IMR-90 (cell line): ENCODE measurements at regions not wholly inside any gene's neighbourhood (a gene's known extent, or its start where the extent isn't known, plus 50 kb on each side); places are given as distances from the start of the nearest gene placed in this dataset.

ENCODE experiments used
- ATAC-seq: fragments of 200-7000 bp; cut with Tn5 transposase; 2 replicates; pipeline ENCODE4 v1.9.1; 2020; ENCODE audit warnings: low read depth, mild to moderate bottlenecking, moderate library complexity
- BruUV-seq: library from RNA; stranded (reverse); fragments of 400-500 nt; replicated peaks from 2 replicates; lab custom pipeline; 2021; lab: Mats Ljungman, UMichigan
- CTCF ChIA-PET: fragments of 300-600 bp; formaldehyde crosslinking; extraction: SDS; loops from one replicate; lab custom pipeline; 2021; ENCODE audit warnings: antibody characterized with exemption; lab: Yijun Ruan, JAX
- POLR2A ChIA-PET: fragments of 300-600 bp; sonication (Branson Sonifier 250); formaldehyde crosslinking; loops from one replicate; lab custom pipeline; 2022; ENCODE audit warnings: antibody characterized with exemption; ENCODE audit not compliant: unreplicated experiment; lab: Charles Lee
- DNase-seq: peaks from one replicate; pipeline ENCODE4 v3.0.0; 2013
- H2AFZ ChIP-seq: replicated peaks from 2 replicates; pipeline ENCODE3; 2013; ENCODE audit warnings: low read length, mild to moderate bottlenecking; ENCODE audit not compliant: poor library complexity
- H2AK5ac ChIP-seq: 2 replicates; pipeline ENCODE4 v1.6.1; 2013; ENCODE audit warnings: low read depth, low read length, inconsistent platforms
- H2AK9ac ChIP-seq: replicated peaks from 2 replicates; pipeline ENCODE3; 2013; ENCODE audit warnings: mild to moderate bottlenecking, low read depth, low read length, moderate library complexity; ENCODE audit not compliant: poor library complexity
- H2BK120ac ChIP-seq: 2 replicates; pipeline ENCODE4 v1.6.1; 2013; ENCODE audit warnings: low read depth, low read length, inconsistent platforms
- H2BK15ac ChIP-seq: 3 replicates; pipeline ENCODE4 v1.6.1; 2013; ENCODE audit warnings: low read depth, low read length, inconsistent platforms
- H2BK20ac ChIP-seq: 2 replicates; pipeline ENCODE4 v1.6.1; 2013; ENCODE audit warnings: low read depth, mild to moderate bottlenecking, inconsistent platforms, low read length, moderate library complexity
- H2BK5ac ChIP-seq: 2 replicates; pipeline ENCODE4 v1.6.1; 2013; ENCODE audit warnings: mild to moderate bottlenecking, low read depth, low read length, inconsistent platforms; ENCODE audit not compliant: poor library complexity, severe bottlenecking
- H3K14ac ChIP-seq: replicated peaks from 2 replicates; pipeline ENCODE4 v1.6.1; 2013; ENCODE audit warnings: low read depth, low read length, inconsistent platforms
- H3K18ac ChIP-seq: 2 replicates; pipeline ENCODE4 v1.6.1; 2013; ENCODE audit warnings: low read depth, low read length, control low read depth
- H3K23ac ChIP-seq: 2 replicates; pipeline ENCODE4 v1.6.1; 2013; ENCODE audit warnings: low read depth, low read length, inconsistent platforms
- H3K27ac ChIP-seq: 2 replicates; pipeline ENCODE4 v1.5.1; 2013; ENCODE audit warnings: mild to moderate bottlenecking, control low read depth, low read length; ENCODE audit not compliant: insufficient read depth
- H3K27me3 ChIP-seq: 2 replicates; pipeline ENCODE4 v1.6.1; 2013; ENCODE audit warnings: low read length; ENCODE audit not compliant: control insufficient read depth, insufficient read depth
- H3K36me3 ChIP-seq: 2 replicates; pipeline ENCODE4 v1.6.1; 2013; ENCODE audit warnings: low read length, mixed read lengths; ENCODE audit not compliant: control insufficient read depth, insufficient read depth
- H3K4ac ChIP-seq: 2 replicates; pipeline ENCODE4 v1.6.1; 2013; ENCODE audit warnings: low read depth, low read length, inconsistent platforms
- H3K4me1 ChIP-seq: 2 replicates; pipeline ENCODE4 v1.6.1; 2013; ENCODE audit warnings: low read length, mixed read lengths; ENCODE audit not compliant: control insufficient read depth, insufficient read depth
- H3K4me2 ChIP-seq: 2 replicates; pipeline ENCODE4 v1.6.1; 2013; ENCODE audit warnings: low read depth, mild to moderate bottlenecking, control low read depth, low read length, moderate library complexity
- H3K4me3 ChIP-seq: 2 replicates; pipeline ENCODE4 v1.5.1; 2013; ENCODE audit warnings: low read depth, mild to moderate bottlenecking, control low read depth, low read length, moderate library complexity; ENCODE audit not compliant: insufficient read depth
- H3K56ac ChIP-seq: 2 replicates; pipeline ENCODE4 v1.6.1; 2013; ENCODE audit warnings: low read length, inconsistent platforms; ENCODE audit not compliant: insufficient read depth; ENCODE audit errors: extremely low read depth
- H3K79me1 ChIP-seq, 2 experiments: 2 replicates each; pipeline ENCODE4 v1.6.1; 2013; ENCODE audit warnings: low read length in 2 of 2, inconsistent platforms in 1 of 2, low read depth in 1 of 2
- H3K9ac ChIP-seq: 2 replicates; pipeline ENCODE4 v1.6.1; 2013; ENCODE audit warnings: low read depth, low read length, control low read depth
- H3K9me1 ChIP-seq: 2 replicates; pipeline ENCODE4 v1.6.1; 2013; ENCODE audit warnings: low read length, inconsistent platforms; ENCODE audit not compliant: insufficient read depth
- H3K9me3 ChIP-seq: 2 replicates; pipeline ENCODE4 v1.6.1; 2013; ENCODE audit warnings: low read length; ENCODE audit not compliant: control insufficient read depth, insufficient read depth
- H4K20me1 ChIP-seq: 2 replicates; pipeline ENCODE4 v1.6.1; 2013; ENCODE audit warnings: low read length, inconsistent platforms; ENCODE audit not compliant: insufficient read depth
- H4K5ac ChIP-seq: 2 replicates; pipeline ENCODE4 v1.6.1; 2013; ENCODE audit warnings: mild to moderate bottlenecking, low read depth, low read length, control low read depth
- H4K8ac ChIP-seq, 2 experiments: 2 replicates each; pipeline ENCODE4 v1.6.1; 2013; ENCODE audit warnings: low read depth in 2 of 2, low read length in 2 of 2, control low read depth in 1 of 2, inconsistent platforms in 1 of 2
- H4K91ac ChIP-seq: 2 replicates; pipeline ENCODE4 v1.6.1; 2013; ENCODE audit warnings: low read depth, low read length, inconsistent platforms; ENCODE audit not compliant: insufficient read depth
- POLR2A ChIP-seq: IDR thresholded peaks from 2 replicates; pipeline ENCODE4 v1.6.1; 2012; ENCODE audit warnings: mild to moderate bottlenecking, low read depth, low read length
- RCOR1 ChIP-seq: IDR thresholded peaks from 2 replicates; pipeline ENCODE4 v1.6.1; 2012; ENCODE audit warnings: mild to moderate bottlenecking, low read length, improper control_type of control experiment; ENCODE audit not compliant: insufficient replicate concordance
- WGBS, 2 experiments: methylation state at CpG; one replicate each; pipeline versions ENCODE4 v1.1.5 to v1.1.7; 2013; ENCODE audit warnings: missing lambda C conversion rate in 2 of 2; ENCODE audit not compliant: insufficient read length in 1 of 2; ENCODE audit errors: extremely low coverage in 2 of 2; 5-methylcytosine and 5-hydroxymethylcytosine counted together
- dilution Hi-C: fragments of 300-500 bp; cut with HindIII; formaldehyde crosslinking; loops from one replicate; pipeline ENCODE4 v1.14.3; 2018; ENCODE audit warnings: low sequenced_read_pairs; ENCODE audit not compliant: unreplicated experiment
- in situ Hi-C: fragments of 300-500 bp; cut with MboI; formaldehyde crosslinking; loops from 3 replicates; pipeline ENCODE4 v1.14.3; 2019; ENCODE audit warnings: low sequenced_read_pairs, inconsistent platforms, mixed read lengths
- intact Hi-C: fragments of 100-400 bp; cut with micrococcal nuclease; formaldehyde crosslinking; loops from 2 replicates; pipeline ENCODE4 v1.10.0; 2022
- TF ChIP-seq, protein P1 (sequence below): conservative IDR thresholded peaks from 2 replicates; pipeline ENCODE4 v1.5.1; 2012; ENCODE audit warnings: mild to moderate bottlenecking, low read depth, low read length, improper control_type of control experiment

GRCh38 chr12:30811966-30812365 lies 57.2 kb upstream of the CAPRIN2 start:
- Histone ChIP-seq H4K91ac (no peak overlapping the region), H3K36me3 (no peaks in the 10 kb centered on the region), H3K4me1 (peaks cover 5% of the 10 kb centered on the region; the same call in 1 of the 2 replicates), H3K23ac (no peak overlapping the region), H3K14ac (no peak overlapping the region), H3K4ac (no peak overlapping the region), H3K9me1 (no peaks in the 10 kb centered on the region), H2BK120ac (no peak overlapping the region), H3K9ac (no peak overlapping the region), H4K8ac (no peak overlapping the region), H2AFZ (no peak overlapping the region), H2AK5ac (no peak overlapping the region), H3K18ac (no peak overlapping the region), H3K9me3 (no peaks in the 10 kb centered on the region), H3K4me3 (no peak overlapping the region), H3K56ac (no peak overlapping the region), H3K27me3 (no peaks in the 10 kb centered on the region), H2AK9ac (no peak overlapping the region), H4K20me1 (no peaks in the 10 kb centered on the region), H2BK15ac (no peak overlapping the region), H2BK20ac (no peak overlapping the region), H3K27ac (no peak overlapping the region), H3K4me2 (no peak overlapping the region), H2BK5ac (no peak overlapping the region), H3K79me1 (no peaks in the 10 kb centered on the region), H4K5ac (no peak overlapping the region)
- TF ChIP-seq RCOR1 (no peak), POLR2A (no peak)
- TF ChIP-seq, protein P1, sequence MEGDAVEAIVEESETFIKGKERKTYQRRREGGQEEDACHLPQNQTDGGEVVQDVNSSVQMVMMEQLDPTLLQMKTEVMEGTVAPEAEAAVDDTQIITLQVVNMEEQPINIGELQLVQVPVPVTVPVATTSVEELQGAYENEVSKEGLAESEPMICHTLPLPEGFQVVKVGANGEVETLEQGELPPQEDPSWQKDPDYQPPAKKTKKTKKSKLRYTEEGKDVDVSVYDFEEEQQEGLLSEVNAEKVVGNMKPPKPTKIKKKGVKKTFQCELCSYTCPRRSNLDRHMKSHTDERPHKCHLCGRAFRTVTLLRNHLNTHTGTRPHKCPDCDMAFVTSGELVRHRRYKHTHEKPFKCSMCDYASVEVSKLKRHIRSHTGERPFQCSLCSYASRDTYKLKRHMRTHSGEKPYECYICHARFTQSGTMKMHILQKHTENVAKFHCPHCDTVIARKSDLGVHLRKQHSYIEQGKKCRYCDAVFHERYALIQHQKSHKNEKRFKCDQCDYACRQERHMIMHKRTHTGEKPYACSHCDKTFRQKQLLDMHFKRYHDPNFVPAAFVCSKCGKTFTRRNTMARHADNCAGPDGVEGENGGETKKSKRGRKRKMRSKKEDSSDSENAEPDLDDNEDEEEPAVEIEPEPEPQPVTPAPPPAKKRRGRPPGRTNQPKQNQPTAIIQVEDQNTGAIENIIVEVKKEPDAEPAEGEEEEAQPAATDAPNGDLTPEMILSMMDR = no peak
- BruUV-seq = no TSS peak
- dilution Hi-C loops (no loop called here), in situ Hi-C loops (loop anchor here (25.0 kb wide), 2 partner anchors 500 to 1300 kb away; no protein-coding TSS in a partner anchor), intact Hi-C loops (no loop called here)
- POLR2A ChIA-PET = no interaction called here
- no CpG with 5 or more reads among the region's 4 CpGs for WGBS, 2 experiments
- DNase-seq (no peak), ATAC-seq (no peak)
- CTCF ChIA-PET = no interaction called here
